Esophagus muscularis mucosa (tissue), 3 donors: ENCODE measurements at regions not wholly inside any gene's neighbourhood (a gene's known extent, or its start where the extent isn't known, plus 50 kb on each side); places are given as distances from the start of the nearest gene placed in this dataset.

Experiments
- POLR2A ChIP-seq: fragments of 450-650 bp; IDR thresholded peaks from one replicate; pipeline ENCODE4 v1.6.1; 2017; ENCODE audit warnings: antibody characterized with exemption, moderate library complexity, mild to moderate bottlenecking, low read depth
- POLR2AphosphoS5 ChIP-seq, 2 donors: sonication (generic); formaldehyde crosslinking; IDR thresholded peaks; one replicate each; pipeline ENCODE4 v1.6.1; 2017; ENCODE audit warnings: antibody characterized with exemption in 2 of 2
- TF ChIP-seq, protein P1 (sequence below), 3 experiments: fragments of 200-600 bp in 2 of 3; fragments of 450-650 bp in 1 of 3; sonication (generic) in 2 of 3; IDR thresholded peaks; one replicate each; pipeline ENCODE4 v1.5.1; 2017 to 2019; ENCODE audit warnings: antibody characterized with exemption in 3 of 3, mild to moderate bottlenecking in 2 of 3, moderate library complexity in 1 of 3

DNA sequence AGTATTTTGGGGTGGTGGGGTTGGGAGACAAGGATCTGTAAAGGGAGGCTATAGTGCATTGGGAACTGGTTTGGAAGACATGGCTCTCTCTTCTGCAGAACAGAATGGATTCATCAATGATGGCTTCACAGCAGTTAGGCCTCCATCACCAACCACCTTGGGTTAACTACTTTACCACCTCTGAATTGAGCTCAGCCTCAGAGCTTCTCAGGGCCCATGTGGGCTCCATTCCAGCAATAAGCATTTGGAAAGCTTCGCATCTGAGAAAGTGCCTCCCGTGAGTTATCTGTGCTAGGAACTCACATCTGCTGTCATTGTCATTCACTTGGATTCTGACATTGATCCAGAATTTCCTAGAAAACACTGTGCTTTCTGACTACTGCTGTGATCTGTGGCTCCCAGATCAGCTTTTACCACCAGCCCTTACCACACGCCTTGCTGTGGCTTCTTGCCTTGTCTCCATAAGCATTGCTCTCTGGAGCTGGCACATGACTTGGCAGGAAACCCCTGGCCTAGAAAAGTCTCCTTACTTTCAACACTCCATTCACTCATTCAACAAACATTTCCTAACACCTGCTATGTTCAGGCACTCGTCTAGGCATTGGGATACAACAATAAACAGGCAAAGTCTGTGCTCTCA lies 70.7 kb upstream of the ADO start:
- no peak for TF ChIP-seq POLR2A
- TF ChIP-seq POLR2AphosphoS5 (IDR thresholded peaks at IDR 0.05) = no peak
- TF ChIP-seq, protein P1, sequence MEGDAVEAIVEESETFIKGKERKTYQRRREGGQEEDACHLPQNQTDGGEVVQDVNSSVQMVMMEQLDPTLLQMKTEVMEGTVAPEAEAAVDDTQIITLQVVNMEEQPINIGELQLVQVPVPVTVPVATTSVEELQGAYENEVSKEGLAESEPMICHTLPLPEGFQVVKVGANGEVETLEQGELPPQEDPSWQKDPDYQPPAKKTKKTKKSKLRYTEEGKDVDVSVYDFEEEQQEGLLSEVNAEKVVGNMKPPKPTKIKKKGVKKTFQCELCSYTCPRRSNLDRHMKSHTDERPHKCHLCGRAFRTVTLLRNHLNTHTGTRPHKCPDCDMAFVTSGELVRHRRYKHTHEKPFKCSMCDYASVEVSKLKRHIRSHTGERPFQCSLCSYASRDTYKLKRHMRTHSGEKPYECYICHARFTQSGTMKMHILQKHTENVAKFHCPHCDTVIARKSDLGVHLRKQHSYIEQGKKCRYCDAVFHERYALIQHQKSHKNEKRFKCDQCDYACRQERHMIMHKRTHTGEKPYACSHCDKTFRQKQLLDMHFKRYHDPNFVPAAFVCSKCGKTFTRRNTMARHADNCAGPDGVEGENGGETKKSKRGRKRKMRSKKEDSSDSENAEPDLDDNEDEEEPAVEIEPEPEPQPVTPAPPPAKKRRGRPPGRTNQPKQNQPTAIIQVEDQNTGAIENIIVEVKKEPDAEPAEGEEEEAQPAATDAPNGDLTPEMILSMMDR (IDR thresholded peaks at IDR 0.05) = no peak
